ENCODE measurements at regions not wholly inside any gene's neighbourhood (a gene's known extent, or its start where the extent isn't known, plus 50 kb on each side); places are given as distances from the start of the nearest gene placed in this dataset.

DNA sequence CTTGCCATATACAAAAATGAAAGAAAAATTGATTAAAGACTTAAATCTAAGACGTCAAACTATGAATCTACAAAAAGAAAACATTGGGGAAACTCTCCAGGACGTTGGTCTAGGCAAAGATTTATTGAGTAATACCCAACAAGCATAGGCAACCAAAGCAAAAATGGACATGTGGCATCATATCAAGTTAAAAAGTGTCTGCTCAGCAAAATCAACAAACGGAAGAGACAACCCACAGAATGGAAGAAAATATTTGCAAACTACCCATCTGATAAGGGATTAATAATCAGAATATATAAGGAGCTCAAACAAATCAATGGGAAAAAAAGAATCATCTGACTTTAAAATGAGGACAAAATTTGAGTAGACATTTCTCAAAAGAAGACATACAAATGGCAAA lies 160.9 kb downstream of the DCLK3 start:
- Histone ChIP-seq H3K4me3 (ENCODE audit: low read depth, low read length) (no peak overlapping the region), H3K27ac (ENCODE audit: low read depth) (no peak overlapping the region), H3K36me3 (ENCODE audit: insufficient read depth) (no peaks in the 10 kb centered on the region), H3K4me1 (ENCODE audit: insufficient read depth) (no peaks in the 10 kb centered on the region)
- no peak for DNase-seq (ENCODE audit: extremely low spot score)
- 60% methylated on average over 3 of the region's 3 CpGs for WGBS

DNA sequence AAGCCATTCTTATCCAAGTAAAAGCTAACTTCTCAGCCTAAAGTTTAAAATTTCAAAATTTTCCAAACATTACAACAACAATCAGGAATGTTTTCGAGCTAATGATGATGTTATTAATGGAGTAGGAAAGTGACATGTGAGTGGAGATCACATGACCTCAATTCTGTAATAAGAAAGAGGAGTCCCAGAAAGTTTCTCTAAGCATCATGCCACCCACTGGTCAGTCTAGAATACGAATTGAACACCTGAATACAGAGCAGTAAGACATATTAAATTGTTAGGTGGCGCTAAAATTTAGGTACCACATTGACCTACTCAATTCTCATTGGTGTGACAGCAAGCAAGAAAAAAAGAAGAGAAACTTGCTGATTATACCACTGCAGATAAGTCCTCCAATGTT lies 163.9 kb downstream of the DCLK3 start:
- no peak for DNase-seq (ENCODE audit: extremely low spot score)
- WGBS: 78% methylated on average over 3 of the region's 3 CpGs
- no peaks in the 10 kb centered on the region for H3K36me3 ChIP-seq (ENCODE audit: insufficient read depth)
- no peak overlapping the region for H3K27ac ChIP-seq (ENCODE audit: low read depth)
- H3K4me3 ChIP-seq (ENCODE audit: low read depth, low read length): no peak overlapping the region
- no peaks in the 10 kb centered on the region for H3K4me1 ChIP-seq (ENCODE audit: insufficient read depth)
